GM18909 (cell line): ENCODE measurements at regions not wholly inside any gene's neighbourhood (a gene's known extent, or its start where the extent isn't known, plus 50 kb on each side); places are given as distances from the start of the nearest gene placed in this dataset.

Experiments used
- ATAC-seq: cut with Tn5 transposase; IDR thresholded peaks from one replicate; pipeline ENCODE4 v1.9.1; 2021; ENCODE audit warnings: mild to moderate bottlenecking; ENCODE audit not compliant: unreplicated experiment, poor library complexity

DNA sequence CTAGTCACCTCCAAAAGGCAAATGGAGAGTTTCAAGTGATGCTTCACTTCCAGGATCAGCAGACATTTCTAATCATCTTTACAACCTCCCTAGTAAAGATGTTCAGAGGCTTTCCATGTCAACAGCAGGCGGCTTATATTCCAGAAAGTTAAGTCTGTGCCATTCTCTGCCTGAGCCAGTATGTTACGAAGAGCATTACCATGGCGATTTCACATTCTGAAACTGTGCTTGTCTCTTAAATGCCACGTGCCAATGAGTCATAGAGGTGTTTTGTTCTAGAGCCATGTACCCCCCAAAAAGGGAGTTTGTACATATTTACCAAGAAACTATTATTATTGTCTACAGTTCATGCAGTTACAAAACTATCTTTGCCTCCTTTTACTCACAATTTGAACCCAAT is 319.5 kb downstream of the FOXA2 start:
- no peak for ATAC-seq

DNA sequence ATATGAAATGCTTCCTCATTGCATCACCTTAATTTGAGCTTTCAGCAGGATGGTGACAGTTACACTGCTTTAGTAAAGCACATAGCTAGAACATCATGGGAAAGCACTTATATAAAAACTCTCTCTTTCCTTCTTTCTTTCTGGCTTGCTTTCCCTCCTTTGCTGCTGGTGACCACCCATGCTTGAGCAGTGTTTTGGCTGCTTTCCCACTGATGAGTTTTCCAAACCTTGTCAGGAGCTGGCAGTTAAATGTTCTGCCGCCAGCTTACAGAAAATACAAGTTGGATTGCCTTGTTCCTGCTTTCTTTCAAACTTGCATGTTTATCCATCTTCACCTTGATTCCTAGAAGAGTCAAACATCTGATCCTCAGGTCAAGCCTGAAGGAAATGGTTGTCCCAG is 323.9 kb downstream of the FOXA2 start:
- ATAC-seq = no peak

- no peak for ATAC-seq
Measured at GRCh38 chr20:22257912-22258311, 326.5 kb downstream of the FOXA2 start.

DNA sequence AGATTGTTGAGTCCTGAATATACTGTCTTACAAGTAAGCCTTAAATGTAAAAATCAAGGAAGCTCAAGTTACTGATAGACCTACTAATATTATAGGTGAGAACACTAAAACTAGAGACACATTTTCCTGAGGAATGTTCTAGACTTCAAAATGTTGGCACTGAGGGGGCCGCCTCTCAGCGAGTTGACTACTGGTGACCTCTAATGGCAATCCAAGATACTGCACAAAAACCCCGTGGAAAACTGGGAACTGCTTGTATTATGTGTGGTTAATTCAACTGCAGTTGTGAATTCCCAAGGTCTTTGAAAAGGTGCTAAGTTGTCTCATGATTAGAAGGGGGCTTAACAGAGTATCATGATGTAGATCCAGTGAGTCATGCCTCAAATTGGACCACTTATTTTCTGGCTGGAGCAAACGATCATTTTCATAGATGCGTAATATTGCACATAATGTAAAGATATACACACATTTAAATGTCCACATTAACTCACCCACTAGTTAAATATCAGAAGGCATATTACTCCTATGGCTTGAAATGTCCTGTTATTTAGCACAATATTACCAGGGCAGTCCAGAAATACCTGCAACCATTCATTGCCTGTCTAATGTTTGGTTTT is 336.2 kb downstream of the FOXA2 start:
- ATAC-seq = no peak

DNA sequence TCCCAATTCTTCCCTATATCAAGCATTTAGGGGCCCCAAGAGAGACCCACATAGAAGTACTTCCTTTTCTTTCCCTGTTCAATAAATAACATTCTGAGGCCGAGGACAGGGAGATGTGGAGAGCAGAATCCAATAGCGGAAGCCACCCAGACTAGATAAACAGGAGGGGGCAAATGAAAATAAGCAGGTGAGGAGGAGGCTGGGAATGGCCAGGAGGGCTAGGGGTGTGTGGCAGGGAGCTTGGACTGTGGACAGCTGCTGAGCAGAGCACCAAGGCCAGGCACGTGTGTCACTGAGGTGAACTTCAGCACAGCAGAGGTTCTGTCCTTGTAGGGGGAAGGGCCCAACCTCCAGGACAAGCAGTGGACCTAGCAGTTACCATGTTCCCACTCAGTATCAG is 339.2 kb downstream of the FOXA2 start:
- ATAC-seq = no peak

DNA sequence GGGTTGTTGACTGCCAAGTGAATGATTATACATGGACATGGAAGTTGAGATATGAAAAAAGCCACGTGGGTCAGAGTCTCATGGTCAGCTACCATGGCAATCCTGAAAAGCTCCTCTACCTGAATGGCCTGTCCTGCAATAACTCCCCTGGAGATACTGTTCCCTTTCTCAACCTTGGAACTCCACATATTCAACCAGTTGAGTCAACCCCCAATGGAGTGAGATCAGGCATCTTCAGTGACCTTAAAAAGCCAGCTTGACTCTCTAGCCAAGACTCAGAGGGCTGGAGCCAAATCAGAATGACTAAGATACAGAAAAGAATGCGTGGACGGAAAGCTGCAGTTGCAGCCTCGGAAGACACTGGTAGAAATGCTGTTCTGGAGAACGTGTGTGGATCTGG is 341.3 kb downstream of the FOXA2 start:
- no peak for ATAC-seq

- no peak for ATAC-seq
Measured at GRCh38 chr20:22241609-22242008, 342.8 kb downstream of the FOXA2 start.

DNA sequence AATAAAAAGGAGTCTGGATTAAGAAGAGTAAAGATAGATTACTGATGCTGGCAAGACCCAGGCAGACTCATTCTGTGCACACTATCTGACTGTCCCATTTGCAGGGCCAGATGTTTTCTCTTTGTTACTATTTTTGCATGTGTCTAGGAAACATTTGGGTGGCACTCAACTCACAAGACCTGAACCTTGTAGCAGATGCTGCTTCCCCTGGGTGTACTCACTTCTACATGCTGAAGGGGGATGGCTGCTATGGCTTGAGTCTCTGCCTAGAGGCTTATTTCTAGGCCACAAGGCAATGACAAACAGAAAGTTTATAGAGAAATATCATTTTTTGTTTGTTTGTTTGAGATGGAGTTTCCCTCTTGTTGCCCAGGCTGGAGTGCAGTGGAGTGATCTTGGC is 351.4 kb downstream of the FOXA2 start:
- no peak for ATAC-seq

- no peak for ATAC-seq
Measured at GRCh38 chr20:22232473-22232872, 351.9 kb downstream of the FOXA2 start.

DNA sequence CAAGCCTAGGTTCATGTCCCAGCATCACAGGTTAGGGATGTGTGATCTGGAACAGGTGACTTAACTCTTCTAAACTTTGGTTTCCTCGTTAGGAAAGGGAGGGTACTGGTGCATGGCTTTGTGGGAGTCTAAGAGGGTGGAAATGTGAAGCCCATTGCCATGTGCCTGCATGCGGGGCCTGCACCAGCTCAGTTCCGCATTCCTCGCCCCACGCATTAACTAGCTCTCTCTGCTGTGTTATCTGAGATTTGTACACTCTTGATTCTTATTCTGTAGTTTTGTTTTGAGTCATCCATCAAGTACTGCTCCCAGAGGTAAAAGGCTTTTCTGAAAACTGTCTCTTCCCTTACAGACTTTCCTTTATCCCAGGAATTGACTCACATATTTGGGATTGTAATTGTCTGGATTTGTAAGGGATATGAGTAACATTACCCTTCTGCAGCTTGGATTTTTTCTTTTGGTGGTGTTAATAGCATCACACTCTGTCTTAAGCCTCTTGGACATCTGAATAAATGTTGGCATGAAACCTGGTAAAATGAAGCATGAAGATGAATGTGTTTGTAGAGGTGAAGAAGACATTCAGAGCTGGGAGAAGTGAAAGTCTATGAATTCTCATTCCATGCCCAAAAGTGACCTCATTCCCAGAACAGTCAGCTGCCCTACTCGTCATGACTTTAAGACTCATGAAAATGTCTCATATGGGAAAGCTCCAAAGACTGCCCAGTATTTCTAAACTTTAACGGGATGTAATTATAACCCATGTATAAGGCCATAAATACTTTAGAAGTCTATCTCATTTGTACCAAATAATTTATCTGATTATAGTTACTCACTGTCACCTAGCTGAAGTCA is 357.3 kb downstream of the FOXA2 start:
- ATAC-seq = no peak

DNA sequence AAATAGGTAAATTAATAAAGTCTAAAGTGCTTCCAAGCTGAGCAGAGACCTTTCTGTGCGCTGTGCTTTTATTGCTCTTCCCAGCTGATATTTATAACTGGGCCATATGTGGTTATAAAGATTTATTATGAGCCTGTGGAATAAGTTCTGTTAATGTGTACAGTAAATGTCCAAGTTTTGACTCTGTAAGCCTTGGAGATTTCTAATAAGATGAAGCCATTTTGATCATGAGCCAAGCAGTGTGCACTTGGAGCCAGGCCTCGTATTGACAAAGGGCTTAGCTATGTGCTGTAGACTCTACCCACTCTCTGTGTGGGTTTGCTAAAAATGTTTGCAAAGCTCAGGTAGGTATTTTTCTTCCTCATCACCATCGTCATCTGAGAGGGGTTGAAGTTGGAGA is 361.1 kb downstream of the FOXA2 start:
- no peak for ATAC-seq

DNA sequence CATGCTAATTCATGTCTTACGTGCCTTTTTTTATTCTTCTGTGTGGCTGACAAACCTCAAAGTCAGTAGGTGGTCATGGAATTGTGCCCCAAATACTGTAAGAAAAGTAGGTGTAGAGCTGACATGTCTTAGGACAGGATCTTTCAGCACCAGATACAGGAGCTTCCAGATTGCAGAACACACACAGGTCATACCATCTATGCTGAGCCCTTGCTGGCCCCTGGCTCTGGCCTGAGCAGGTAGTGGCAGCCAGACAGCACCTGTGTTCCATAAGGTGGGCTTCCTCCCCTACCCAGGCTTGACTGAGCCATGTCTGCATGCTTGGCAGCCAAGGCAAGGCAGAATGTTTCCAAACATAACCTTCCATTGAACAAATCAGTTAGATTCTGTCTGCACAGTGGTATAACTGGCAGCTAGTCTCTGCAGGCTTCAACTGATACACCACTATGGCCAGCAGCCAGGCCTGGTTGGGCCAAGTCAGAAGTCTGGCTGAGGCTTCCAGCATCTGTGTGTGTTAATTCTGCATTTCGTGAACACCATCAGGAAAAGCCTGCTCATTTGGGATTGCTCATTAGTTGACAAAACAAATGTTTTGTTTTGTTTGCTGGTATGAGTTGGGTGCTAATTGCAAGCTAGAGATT is 366.5 kb downstream of the FOXA2 start:
- ATAC-seq = no peak

GRCh38 chr20:22216984-22217383 is 367.4 kb downstream of the FOXA2 start:
- no peak for ATAC-seq

DNA sequence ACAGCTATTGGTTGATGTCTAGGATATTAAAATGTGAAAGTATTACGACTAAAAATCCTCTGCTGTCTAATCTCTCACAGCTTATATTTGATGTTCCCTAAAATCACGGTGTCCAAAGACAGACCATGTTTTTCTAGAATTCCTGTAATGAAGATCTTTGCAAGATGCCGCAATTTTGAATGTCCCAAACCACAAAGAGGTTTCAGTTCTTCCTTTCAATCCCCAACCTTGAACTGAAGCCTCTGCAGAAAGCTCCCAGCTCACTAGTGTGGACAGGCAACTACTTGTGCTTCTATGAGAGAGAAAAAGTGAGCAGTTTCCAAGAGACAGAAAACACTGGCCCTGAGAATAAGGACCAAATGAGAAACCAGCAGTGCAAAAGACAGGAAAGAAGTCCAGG is 370.1 kb downstream of the FOXA2 start:
- no peak for ATAC-seq

DNA sequence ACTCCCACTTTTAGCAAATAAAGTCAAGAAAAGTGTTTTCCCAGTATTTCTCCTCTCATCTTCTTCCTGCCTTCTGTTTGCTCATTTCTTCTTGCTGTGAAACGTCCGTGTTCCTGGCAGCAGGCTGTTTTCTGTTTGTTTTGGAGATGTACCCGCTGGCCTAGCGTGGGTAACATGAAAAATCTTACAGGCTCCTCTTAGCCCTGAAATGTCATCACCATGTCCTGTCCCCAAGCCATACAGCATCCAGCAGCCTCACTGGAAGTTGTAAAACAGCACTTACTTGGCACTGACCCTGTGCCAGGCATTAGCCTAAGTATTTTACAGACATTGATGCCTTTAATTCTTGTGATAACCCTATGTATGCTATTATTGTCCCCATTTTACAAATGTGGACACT is 371.1 kb downstream of the FOXA2 start:
- no peak for ATAC-seq

- ATAC-seq = no peak
Measured at GRCh38 chr20:22207280-22207679, 377.1 kb downstream of the FOXA2 start.

- ATAC-seq = no peak
Measured at GRCh38 chr20:22204801-22205200, 379.6 kb downstream of the FOXA2 start.

- ATAC-seq = no peak
Measured at GRCh38 chr20:22182148-22182547, 402.2 kb downstream of the FOXA2 start.

DNA sequence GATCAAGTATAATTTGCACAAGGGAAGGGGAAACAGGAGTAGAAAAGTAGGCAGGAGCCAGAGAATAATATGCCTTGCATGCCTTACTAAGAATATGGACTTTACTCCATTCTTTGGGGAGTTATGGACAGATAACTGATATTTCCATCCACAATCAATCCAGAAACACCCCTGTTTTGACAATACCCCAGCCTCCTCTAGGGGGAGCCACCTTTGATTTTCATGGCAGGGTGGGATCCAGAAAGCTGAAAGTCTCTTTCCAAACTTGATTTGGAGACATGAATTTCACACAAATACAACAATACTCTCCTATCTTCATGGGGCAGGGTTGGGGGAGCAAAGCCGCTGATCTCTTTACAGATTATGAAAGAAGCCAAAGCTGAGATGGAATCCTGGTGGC is 404.1 kb downstream of the FOXA2 start:
- no peak for ATAC-seq

- ATAC-seq = no peak
Measured at GRCh38 chr20:22160101-22160652, 424.2 kb downstream of the FOXA2 start.

DNA sequence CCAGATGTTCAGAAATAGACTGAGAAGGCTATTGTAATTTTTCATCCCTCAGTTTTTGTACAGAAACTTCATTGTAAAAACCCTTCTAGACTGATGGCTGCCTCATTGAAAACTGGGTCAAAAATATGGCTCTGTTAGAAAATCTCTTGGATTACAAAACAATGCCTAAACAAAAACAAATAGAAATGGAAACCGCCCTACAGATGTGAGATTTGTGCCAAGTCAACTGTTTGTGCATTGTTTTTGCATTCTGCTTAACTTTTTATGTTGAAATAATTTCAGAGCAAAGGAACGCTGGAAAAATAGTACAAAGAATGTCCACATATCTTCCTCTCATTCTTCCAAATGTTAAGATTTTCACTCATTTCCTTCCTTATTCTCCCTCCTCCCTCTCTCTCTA is 425.1 kb downstream of the FOXA2 start:
- no peak for ATAC-seq
